H9 (cell line): ENCODE measurements at regions not wholly inside any gene's neighbourhood (a gene's known extent, or its start where the extent isn't known, plus 50 kb on each side); places are given as distances from the start of the nearest gene placed in this dataset.

Experiments used
- DNase-seq: peaks from one replicate; pipeline ENCODE4 v3.0.0-alpha.2; 2017
- H2AFZ ChIP-seq: one replicate; pipeline ENCODE4 v1.6.1; 2013; ENCODE audit warnings: mild to moderate bottlenecking, low read length, control low read depth, moderate library complexity
- H2AK5ac ChIP-seq: 2 replicates; pipeline ENCODE4 v1.6.1; 2013; ENCODE audit warnings: low read length, control low read depth, mixed read lengths; ENCODE audit not compliant: insufficient read length
- H2BK120ac ChIP-seq: one replicate; pipeline ENCODE4 v1.6.1; 2013; ENCODE audit warnings: low read depth, mild to moderate bottlenecking, low read length, control low read depth, inconsistent platforms; ENCODE audit not compliant: poor library complexity, severe bottlenecking
- H2BK12ac ChIP-seq: 2 replicates; pipeline ENCODE4 v1.6.1; 2013; ENCODE audit warnings: low read length, control low read depth, mixed read lengths, low read depth; ENCODE audit not compliant: insufficient read length
- H2BK15ac ChIP-seq: 2 replicates; pipeline ENCODE4 v1.6.1; 2013; ENCODE audit warnings: low read depth, low read length, control low read depth
- H2BK20ac ChIP-seq: one replicate; pipeline ENCODE4 v1.6.1; 2013; ENCODE audit warnings: low read depth, mild to moderate bottlenecking, low read length, control low read depth, inconsistent platforms; ENCODE audit not compliant: poor library complexity, severe bottlenecking
- H2BK5ac ChIP-seq: 2 replicates; pipeline ENCODE4 v1.6.1; 2013; ENCODE audit warnings: low read length, control low read depth, mixed read lengths; ENCODE audit not compliant: insufficient read length
- H3K14ac ChIP-seq: 2 replicates; pipeline ENCODE4 v1.6.1; 2013; ENCODE audit warnings: low read length, control low read depth; ENCODE audit not compliant: insufficient read depth
- H3K18ac ChIP-seq: 2 replicates; pipeline ENCODE4 v1.6.1; 2013; ENCODE audit warnings: low read depth, mild to moderate bottlenecking, mixed read lengths, low read length, control low read depth; ENCODE audit not compliant: insufficient read length
- H3K23ac ChIP-seq: 2 replicates; pipeline ENCODE4 v1.6.1; 2013; ENCODE audit warnings: low read length, control low read depth, mixed read lengths, low read depth; ENCODE audit not compliant: insufficient read length
- H3K23me2 ChIP-seq: 2 replicates; pipeline ENCODE4 v1.6.1; 2013; ENCODE audit warnings: low read depth, mild to moderate bottlenecking, mixed read lengths, low read length, control low read depth; ENCODE audit not compliant: insufficient read length, poor library complexity, severe bottlenecking
- H3K27ac ChIP-seq: 2 replicates; pipeline ENCODE4 v1.5.1; 2013; ENCODE audit warnings: low read length, control low read depth, mixed read lengths, low read depth; ENCODE audit not compliant: insufficient read length
- H3K27me3 ChIP-seq: 2 replicates; pipeline ENCODE4 v1.6.1; 2013; ENCODE audit warnings: low read length, control low read depth, inconsistent platforms; ENCODE audit not compliant: insufficient read depth
- H3K4ac ChIP-seq: 2 replicates; pipeline ENCODE4 v1.6.1; 2013; ENCODE audit warnings: low read depth, mild to moderate bottlenecking, control low read depth, inconsistent platforms, low read length, moderate library complexity
- H3K4me1 ChIP-seq: 2 replicates; pipeline ENCODE4 v1.6.1; 2013; ENCODE audit warnings: low read length, control low read depth, inconsistent platforms; ENCODE audit not compliant: insufficient read depth
- H3K4me2 ChIP-seq: 2 replicates; pipeline ENCODE4 v1.6.1; 2013; ENCODE audit warnings: low read length, control low read depth, mixed read lengths; ENCODE audit not compliant: insufficient read length, insufficient read depth
- H3K56ac ChIP-seq: 2 replicates; pipeline ENCODE4 v1.6.1; 2013; ENCODE audit warnings: low read depth, mild to moderate bottlenecking, mixed read lengths, low read length, control low read depth; ENCODE audit not compliant: insufficient read length
- H3K79me1 ChIP-seq: 2 replicates; pipeline ENCODE4 v1.6.1; 2013; ENCODE audit warnings: low read depth, mild to moderate bottlenecking, moderate library complexity, low read length, control low read depth, inconsistent platforms; ENCODE audit not compliant: insufficient read depth, poor library complexity, severe bottlenecking
- H3K79me2 ChIP-seq: 2 replicates; pipeline ENCODE4 v1.6.1; 2013; ENCODE audit warnings: low read length, control low read depth, inconsistent platforms; ENCODE audit not compliant: insufficient read depth
- H3K9ac ChIP-seq: 2 replicates; pipeline ENCODE4 v1.6.1; 2013; ENCODE audit warnings: low read length, control low read depth, mixed read lengths; ENCODE audit not compliant: insufficient read length; ENCODE audit errors: extremely low read depth
- H3K9me3 ChIP-seq: one replicate; pipeline ENCODE4 v1.6.1; 2013; ENCODE audit warnings: low read depth, low read length, inconsistent platforms; ENCODE audit not compliant: control insufficient read depth
- H3T11ph ChIP-seq: one replicate; pipeline ENCODE4 v1.6.1; 2013; ENCODE audit warnings: mild to moderate bottlenecking, low read length, control low read depth, inconsistent platforms
- H4K20me1 ChIP-seq: one replicate; pipeline ENCODE4 v1.6.1; 2013; ENCODE audit not compliant: control insufficient read depth, insufficient read length, insufficient read depth
- H4K5ac ChIP-seq: 2 replicates; pipeline ENCODE4 v1.6.1; 2013; ENCODE audit warnings: low read depth, mild to moderate bottlenecking, mixed read lengths, low read length, control low read depth; ENCODE audit not compliant: insufficient read length
- H4K8ac ChIP-seq: replicated peaks from 2 replicates; pipeline ENCODE4 v1.6.1; 2013; ENCODE audit warnings: low read length, control low read depth, mixed read lengths, low read depth; ENCODE audit not compliant: insufficient read length
- H4K91ac ChIP-seq: 2 replicates; pipeline ENCODE4 v1.6.1; 2013; ENCODE audit warnings: low read depth, mild to moderate bottlenecking, moderate library complexity, mixed read lengths, low read length, control low read depth; ENCODE audit not compliant: insufficient read length
- H3K27ac Mint-ChIP-seq, 3 experiments: 2 replicates in 2 of 3; 3 replicates in 1 of 3; pipeline ENCODE4 v1.8.0; 2020 to 2021; ENCODE audit warnings: mixed read lengths in 3 of 3, mild to moderate bottlenecking in 1 of 3, moderate library complexity in 1 of 3
- H3K27me3 Mint-ChIP-seq: 2 replicates; pipeline ENCODE4 v1.8.0; 2021; ENCODE audit warnings: low read depth, mild to moderate bottlenecking, moderate library complexity, mixed read lengths
- H3K36me3 Mint-ChIP-seq, 3 experiments: 2 replicates in 2 of 3; 3 replicates in 1 of 3; pipeline ENCODE4 v1.8.0; 2020 to 2021; ENCODE audit warnings: low read depth in 3 of 3, mixed read lengths in 3 of 3; ENCODE audit not compliant: insufficient read depth in 1 of 3
- H3K4me1 Mint-ChIP-seq, 2 experiments: 2 replicates each; pipeline ENCODE4 v1.8.0; 2020; ENCODE audit warnings: mixed read lengths in 2 of 2
- H3K4me3 Mint-ChIP-seq, 2 experiments: 2 replicates in 1 of 2; 3 replicates in 1 of 2; pipeline ENCODE4 v1.8.0; 2020 to 2021; ENCODE audit warnings: mild to moderate bottlenecking in 2 of 2, mixed read lengths in 2 of 2, moderate library complexity in 1 of 2
- H3K9me3 Mint-ChIP-seq, 2 experiments: 2 replicates in 1 of 2; 3 replicates in 1 of 2; pipeline ENCODE4 v1.8.0; 2020; ENCODE audit warnings: mild to moderate bottlenecking in 2 of 2, mixed read lengths in 2 of 2, moderate library complexity in 1 of 2
- WGBS: extraction: QIAGEN DNeasy Blood & Tissue Kit; methylation state at CpG from one replicate; pipeline ENCODE4 v1.1.7; 2013; ENCODE audit warnings: missing lambda C conversion rate, low lambda C conversion rate, mixed read lengths; ENCODE audit not compliant: insufficient read length; ENCODE audit errors: extremely low coverage; 5-methylcytosine and 5-hydroxymethylcytosine counted together
- TF ChIP-seq, protein P1 (sequence below): fragments of 200-600 bp; sonication (generic); conservative IDR thresholded peaks from 3 replicates; pipeline ENCODE4 v1.8.0; 2021; ENCODE audit warnings: antibody characterized with exemption, mild to moderate bottlenecking

DNA sequence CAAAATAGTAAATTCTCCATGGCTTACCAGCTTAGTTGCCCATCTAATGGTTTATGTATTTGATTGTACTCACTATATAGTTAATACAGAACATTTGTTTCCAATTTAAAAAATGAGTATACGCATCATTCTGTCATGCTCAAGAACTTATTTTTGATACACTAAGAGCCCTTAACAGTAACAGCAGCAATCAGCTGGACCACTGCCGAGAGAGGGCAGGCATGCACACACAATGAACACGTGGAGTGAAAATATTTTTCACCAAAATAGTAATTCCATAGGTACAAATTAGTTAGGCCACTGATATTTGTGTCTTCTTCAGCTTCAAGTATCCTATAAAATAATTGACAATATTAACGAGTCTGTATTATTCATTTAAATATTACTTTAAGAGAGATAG is 109.9 kb downstream of the KLF12 start:
- no peak overlapping the region for H3K56ac ChIP-seq
- H3K36me3 Mint-ChIP-seq = peaks cover 6 to 18% (median 16%) of the 10 kb centered on the region in 3 experiments; a peak in 6 of 7 replicates
- peaks cover 35 to 40% of the 10 kb centered on the region in 2 experiments for H3K4me1 Mint-ChIP-seq
- no peak overlapping the region for H2AK5ac ChIP-seq
- H3K4me1 ChIP-seq = no peaks in the 10 kb centered on the region; the same call in 1 of the 2 replicates
- H3K23ac ChIP-seq = no peak overlapping the region
- WGBS = no CpG with 5 or more reads among the region's 4 CpGs
- no peak overlapping the region for H3K18ac ChIP-seq
- no peaks in the 10 kb centered on the region for H3K9me3 ChIP-seq
- H3K9me3 Mint-ChIP-seq = peaks cover 3 to 12% of the 10 kb centered on the region in 2 experiments; a peak in 4 of 5 replicates
- no peak overlapping the region for H4K91ac ChIP-seq
- no peak for DNase-seq
- no peaks in the 10 kb centered on the region for H3K27me3 ChIP-seq
- TF ChIP-seq, protein P1, sequence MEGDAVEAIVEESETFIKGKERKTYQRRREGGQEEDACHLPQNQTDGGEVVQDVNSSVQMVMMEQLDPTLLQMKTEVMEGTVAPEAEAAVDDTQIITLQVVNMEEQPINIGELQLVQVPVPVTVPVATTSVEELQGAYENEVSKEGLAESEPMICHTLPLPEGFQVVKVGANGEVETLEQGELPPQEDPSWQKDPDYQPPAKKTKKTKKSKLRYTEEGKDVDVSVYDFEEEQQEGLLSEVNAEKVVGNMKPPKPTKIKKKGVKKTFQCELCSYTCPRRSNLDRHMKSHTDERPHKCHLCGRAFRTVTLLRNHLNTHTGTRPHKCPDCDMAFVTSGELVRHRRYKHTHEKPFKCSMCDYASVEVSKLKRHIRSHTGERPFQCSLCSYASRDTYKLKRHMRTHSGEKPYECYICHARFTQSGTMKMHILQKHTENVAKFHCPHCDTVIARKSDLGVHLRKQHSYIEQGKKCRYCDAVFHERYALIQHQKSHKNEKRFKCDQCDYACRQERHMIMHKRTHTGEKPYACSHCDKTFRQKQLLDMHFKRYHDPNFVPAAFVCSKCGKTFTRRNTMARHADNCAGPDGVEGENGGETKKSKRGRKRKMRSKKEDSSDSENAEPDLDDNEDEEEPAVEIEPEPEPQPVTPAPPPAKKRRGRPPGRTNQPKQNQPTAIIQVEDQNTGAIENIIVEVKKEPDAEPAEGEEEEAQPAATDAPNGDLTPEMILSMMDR = no peak
- H3K4me3 Mint-ChIP-seq = no peak overlapping the region
- H3K9ac ChIP-seq = no peak overlapping the region
- H2BK20ac ChIP-seq = no peak overlapping the region
- no peaks in the 10 kb centered on the region for H4K20me1 ChIP-seq
- peaks cover 9% of the 10 kb centered on the region for H3K27me3 Mint-ChIP-seq
- H3K27ac Mint-ChIP-seq = no peak overlapping the region
- H2BK120ac ChIP-seq = no peak overlapping the region
- H3K27ac ChIP-seq = no peak overlapping the region
- H3K79me2 ChIP-seq = no peaks in the 10 kb centered on the region
- no peak overlapping the region for H3T11ph ChIP-seq
- no peak overlapping the region for H2AFZ ChIP-seq
- no peak overlapping the region for H2BK5ac ChIP-seq
- H3K14ac ChIP-seq = no peak overlapping the region
- no peaks in the 10 kb centered on the region for H3K79me1 ChIP-seq
- H3K4me2 ChIP-seq = no peak overlapping the region
- H2BK12ac ChIP-seq = no peak overlapping the region
- no peak overlapping the region for H4K8ac ChIP-seq
- H3K4ac ChIP-seq = no peak overlapping the region
- no peaks in the 10 kb centered on the region for H3K23me2 ChIP-seq
- H4K5ac ChIP-seq = no peak overlapping the region
- H2BK15ac ChIP-seq = no peak overlapping the region
